K562 (cell line): ENCODE measurements at regions not wholly inside any gene's neighbourhood (a gene's known extent, or its start where the extent isn't known, plus 50 kb on each side); places are given as distances from the start of the nearest gene placed in this dataset.

Source experiments
- ARID1B ChIP-seq: fragments of 450-650 bp; IDR thresholded peaks from 2 replicates; pipeline ENCODE4 v1.6.1; 2016; ENCODE audit warnings: antibody characterized with exemption, mild to moderate bottlenecking, inconsistent platforms
- KLF6 ChIP-seq: fragments of 250-450 bp; sonication (Bioruptor Pico); IDR thresholded peaks from 2 replicates; pipeline ENCODE4 v1.4.0; 2020; ENCODE audit warnings: mild to moderate bottlenecking, moderate library complexity, borderline replicate concordance
- MAFG ChIP-seq: fragments of 450-650 bp; conservative IDR thresholded peaks from 2 replicates; pipeline ENCODE4 v1.6.1; 2016; ENCODE audit warnings: missing genetic modification characterization, missing compliant biosample characterization
- MEF2D ChIP-seq: conservative IDR thresholded peaks from 2 replicates; pipeline ENCODE4 v1.6.1; 2016; ENCODE audit warnings: low read depth, missing genetic modification characterization, missing compliant biosample characterization
- MGA ChIP-seq: fragments of 450-650 bp; IDR thresholded peaks from 2 replicates; pipeline ENCODE4 v1.6.1; 2016; ENCODE audit warnings: mild to moderate bottlenecking, moderate library complexity
- ZNF143 ChIP-seq: sonication (generic); formaldehyde crosslinking; IDR thresholded peaks from 2 replicates; pipeline ENCODE4 v1.9.0; 2022; ENCODE audit warnings: mild to moderate bottlenecking, missing genetic modification reagents
- ZNF217 ChIP-seq: sonication (generic); formaldehyde crosslinking; IDR thresholded peaks from 2 replicates; pipeline ENCODE4 v1.8.0; 2022; ENCODE audit warnings: mild to moderate bottlenecking, missing genetic modification reagents
- TF ChIP-seq, protein P1 (sequence below): fragments of 250-450 bp; sonication (Bioruptor Pico); IDR thresholded peaks from 2 replicates; pipeline ENCODE4 v1.8.0; 2021; ENCODE audit warnings: moderate library complexity, mild to moderate bottlenecking, inconsistent platforms

DNA sequence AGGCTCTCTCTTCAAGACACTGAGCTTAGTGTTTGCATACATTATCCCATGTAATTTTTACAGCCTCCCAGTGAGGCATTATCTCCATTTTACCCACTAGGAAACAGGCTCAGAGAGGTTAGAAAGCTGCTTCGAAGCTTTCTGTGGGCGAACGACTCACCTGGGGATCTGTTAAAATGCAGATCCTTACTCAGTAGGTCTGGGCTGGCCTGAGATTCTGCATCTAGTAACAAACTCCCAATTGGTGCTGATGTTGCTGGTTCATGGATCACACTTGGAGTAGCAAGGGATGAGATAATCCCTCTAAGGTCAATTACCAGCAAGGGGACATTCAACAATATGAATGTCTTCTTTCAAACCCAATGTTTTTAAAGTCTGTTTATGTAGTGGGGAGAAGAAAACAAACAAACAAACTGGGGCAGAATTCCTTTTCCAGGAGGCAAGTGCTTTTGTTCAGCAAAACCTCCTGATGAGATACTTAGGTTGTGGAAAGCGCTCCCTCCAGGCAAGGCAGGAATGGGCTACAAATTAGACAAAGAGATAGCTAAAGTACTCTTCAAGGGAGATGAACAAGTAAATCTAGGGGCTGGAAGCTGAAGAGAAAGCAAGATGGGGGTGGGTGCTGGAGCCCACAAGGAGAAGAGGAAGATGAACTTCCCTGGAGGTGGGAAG, 311.9 kb downstream of the SHQ1 start (continued):
- TF ChIP-seq MGA = no peak
- no peak for TF ChIP-seq ARID1B
- TF ChIP-seq ZNF143 (CRISPR knock-in tag) = no peak
- TF ChIP-seq, protein P1, sequence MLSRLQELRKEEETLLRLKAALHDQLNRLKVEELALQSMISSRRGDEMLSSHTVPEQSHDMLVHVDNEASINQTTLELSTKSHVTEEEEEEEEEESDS = no peak
- no peak for TF ChIP-seq MAFG (tag)
- no peak for TF ChIP-seq ZNF217 (CRISPR knock-in tag)
- TF ChIP-seq KLF6 = no peak
- TF ChIP-seq MEF2D = no peak
